Loucy (cell line): ENCODE measurements at regions not wholly inside any gene's neighbourhood (a gene's known extent, or its start where the extent isn't known, plus 50 kb on each side); places are given as distances from the start of the nearest gene placed in this dataset.

Experiments used
- H2AFZ ChIP-seq: fragments of 200-600 bp; sonication (generic); 2 replicates; pipeline ENCODE4 v1.6.0; 2016; ENCODE audit warnings: antibody characterized with exemption, mild to moderate bottlenecking, low read length, moderate library complexity
- H3F3A ChIP-seq: fragments of 200-600 bp; 2 replicates; pipeline ENCODE4 v1.6.0; 2016; ENCODE audit warnings: antibody characterized with exemption, low read depth, mild to moderate bottlenecking
- H3K27me3 ChIP-seq: fragments of 200-600 bp; sonication (generic); 2 replicates; pipeline ENCODE4 v1.6.1; 2014; ENCODE audit warnings: low read length, mild to moderate bottlenecking; ENCODE audit not compliant: insufficient read depth, poor library complexity, severe bottlenecking
- H3K36me3 ChIP-seq: fragments of 200-600 bp; sonication (generic); 2 replicates; pipeline ENCODE4 v1.6.1; 2016; ENCODE audit warnings: low read length; ENCODE audit not compliant: insufficient read depth
- H3K4me1 ChIP-seq: fragments of 200-600 bp; sonication (generic); 2 replicates; pipeline ENCODE4 v1.5.1; 2014; ENCODE audit warnings: low read length, mild to moderate bottlenecking; ENCODE audit not compliant: insufficient read depth, poor library complexity, severe bottlenecking
- H3K4me2 ChIP-seq: fragments of 200-600 bp; sonication (generic); 2 replicates; pipeline ENCODE4 v1.6.0; 2014; ENCODE audit warnings: antibody characterized with exemption, low read length, low read depth, mild to moderate bottlenecking; ENCODE audit not compliant: poor library complexity, severe bottlenecking
- H3K4me3 ChIP-seq: fragments of 200-600 bp; sonication (generic); 2 replicates; pipeline ENCODE4 v1.5.1; 2014; ENCODE audit warnings: low read length, mild to moderate bottlenecking, mixed read lengths; ENCODE audit not compliant: poor library complexity, severe bottlenecking
- H3K79me2 ChIP-seq: fragments of 200-600 bp; sonication (generic); 2 replicates; pipeline ENCODE4 v1.6.1; 2014; ENCODE audit warnings: low read length; ENCODE audit not compliant: insufficient read depth
- H3K9ac ChIP-seq: fragments of 200-600 bp; sonication (generic); 2 replicates; pipeline ENCODE4 v1.6.0; 2014; ENCODE audit warnings: mild to moderate bottlenecking, low read depth, low read length, moderate library complexity; ENCODE audit not compliant: poor library complexity, severe bottlenecking
- H3K9me2 ChIP-seq: fragments of 200-600 bp; sonication (generic); replicated peaks from 2 replicates; pipeline ENCODE4 v1.6.1; 2016; ENCODE audit warnings: low read depth, low read length, mixed read lengths
- H3K9me3 ChIP-seq: fragments of 200-600 bp; sonication (generic); 2 replicates; pipeline ENCODE4 v1.6.1; 2014; ENCODE audit warnings: mild to moderate bottlenecking, antibody characterized with exemption, low read length, low read depth; ENCODE audit not compliant: insufficient read depth
- H4K20me1 ChIP-seq: fragments of 200-600 bp; sonication (generic); 2 replicates; pipeline ENCODE4 v1.6.0; 2014; ENCODE audit warnings: antibody characterized with exemption, low read length, mild to moderate bottlenecking; ENCODE audit not compliant: insufficient read depth, poor library complexity, severe bottlenecking
- CTCF ChIP-seq: fragments of 200-600 bp; sonication (generic); conservative IDR thresholded peaks from 2 replicates; pipeline ENCODE4 v1.5.1; 2014; ENCODE audit warnings: mild to moderate bottlenecking, antibody characterized with exemption, low read length
- EZH2phosphoT487 ChIP-seq: fragments of 200-600 bp; IDR thresholded peaks from 2 replicates; pipeline ENCODE4 v1.6.1; 2018; ENCODE audit warnings: antibody characterized with exemption, mild to moderate bottlenecking, moderate library complexity, borderline replicate concordance

DNA sequence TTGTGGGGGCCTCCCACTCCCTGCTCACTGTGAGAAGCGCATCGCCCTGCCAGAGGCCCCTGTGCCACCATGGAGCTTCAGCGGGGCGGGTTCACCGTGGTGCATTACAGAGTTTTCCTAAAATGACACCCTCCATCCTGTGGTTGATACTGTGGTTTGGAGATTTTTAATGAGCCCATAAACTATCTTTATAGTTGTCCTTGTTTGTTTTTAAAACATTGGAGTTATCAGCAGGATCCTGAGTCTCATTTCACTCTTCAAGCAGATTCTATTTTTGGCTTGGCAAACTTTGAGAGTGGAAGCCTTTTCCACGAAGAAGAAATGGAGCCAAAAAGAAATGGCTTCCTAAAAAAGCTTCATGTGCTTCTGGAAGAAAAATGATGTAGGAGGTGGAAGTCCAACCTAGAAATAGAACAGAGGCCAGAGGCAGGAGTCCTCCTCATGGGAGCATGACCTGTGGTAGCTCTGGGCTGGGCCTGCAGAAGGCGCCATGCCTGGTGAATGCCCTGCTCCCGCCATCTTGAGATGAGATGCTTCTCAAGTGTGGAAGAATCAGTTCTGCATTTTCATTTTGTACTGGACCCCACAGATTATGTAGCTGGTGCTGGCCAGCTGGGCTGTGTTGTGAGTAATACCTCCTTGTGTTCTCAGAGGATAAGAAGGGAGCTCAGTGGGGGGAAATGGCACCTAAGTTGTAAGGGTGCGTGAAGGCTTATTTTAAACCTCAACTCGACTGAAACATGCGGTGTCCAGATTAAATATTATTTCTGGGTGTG, 79.0 kb upstream of the RAI14 start:
- Histone ChIP-seq H3K4me1 (peaks cover 17% of the 10 kb centered on the region), H3K4me2 (no peak overlapping the region), H3K9me2 (no peaks in the 10 kb centered on the region), H2AFZ (no peak overlapping the region), H4K20me1 (no peaks in the 10 kb centered on the region), H3F3A (no peaks in the 10 kb centered on the region), H3K9ac (no peak overlapping the region), H3K9me3 (no peaks in the 10 kb centered on the region), H3K36me3 (no peaks in the 10 kb centered on the region), H3K27me3 (no peaks in the 10 kb centered on the region), H3K79me2 (no peaks in the 10 kb centered on the region), H3K4me3 (no peak overlapping the region)
- no peak for TF ChIP-seq EZH2phosphoT487
- TF ChIP-seq CTCF, result no peak

DNA sequence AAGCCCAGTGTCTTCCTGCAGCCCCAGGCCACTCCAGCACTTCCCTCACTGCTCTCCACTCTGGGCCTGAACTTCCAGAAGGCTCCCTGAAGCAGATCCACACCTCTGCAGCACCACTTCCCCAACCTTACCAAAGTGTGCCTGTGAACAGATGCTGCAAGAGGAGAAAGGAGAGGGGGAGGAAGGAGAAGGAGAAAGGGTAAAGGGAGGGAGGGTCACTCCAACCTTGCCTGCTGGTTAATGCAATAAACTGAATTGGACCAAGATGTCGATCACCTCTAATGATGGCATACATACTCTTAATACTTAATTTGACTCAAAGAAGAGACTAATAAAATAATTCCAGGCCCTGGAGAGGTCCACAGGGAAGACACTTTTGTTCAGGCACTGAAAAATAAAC, 77.2 kb upstream of the RAI14 start:
- Histone ChIP-seq H3K4me1 (peaks cover 30% of the 10 kb centered on the region), H3K9ac (no peak overlapping the region), H3K4me3 (no peak overlapping the region), H3K27me3 (no peaks in the 10 kb centered on the region), H3K79me2 (no peaks in the 10 kb centered on the region), H3K9me2 (no peaks in the 10 kb centered on the region), H3K4me2 (no peak overlapping the region), H3K9me3 (no peaks in the 10 kb centered on the region), H2AFZ (no peak overlapping the region), H3F3A (no peaks in the 10 kb centered on the region), H3K36me3 (no peaks in the 10 kb centered on the region), H4K20me1 (no peaks in the 10 kb centered on the region)
- TF ChIP-seq EZH2phosphoT487 (no peak), CTCF (no peak)

DNA sequence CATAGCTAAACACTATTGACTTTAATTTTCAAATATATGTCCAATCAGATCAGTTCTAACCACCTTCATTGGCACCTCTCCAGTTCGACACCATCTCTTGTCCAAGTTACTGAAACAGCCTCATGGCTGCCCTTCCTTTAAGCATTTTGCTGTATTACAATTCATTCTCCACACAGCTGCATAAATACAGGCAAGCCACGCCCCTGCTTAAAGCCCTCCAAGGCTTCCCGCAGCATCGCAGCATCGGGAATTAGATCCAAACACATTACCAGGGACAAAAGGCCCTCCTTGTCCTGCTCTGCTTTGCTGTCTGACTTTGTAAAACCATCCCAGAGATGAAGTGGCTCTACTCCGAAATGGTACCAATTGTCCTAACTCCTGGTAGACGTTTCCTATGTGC, 75.1 kb upstream of the RAI14 start:
- H2AFZ ChIP-seq, result no peak overlapping the region
- no peaks in the 10 kb centered on the region for H3K79me2 ChIP-seq
- peaks cover 29% of the 10 kb centered on the region for H3K4me1 ChIP-seq
- H3K4me2 ChIP-seq, result no peak overlapping the region
- H3K9me3 ChIP-seq, result no peaks in the 10 kb centered on the region
- no peak overlapping the region for H3K9ac ChIP-seq
- H3K9me2 ChIP-seq, result no peaks in the 10 kb centered on the region
- H3K36me3 ChIP-seq, result no peaks in the 10 kb centered on the region
- no peaks in the 10 kb centered on the region for H3F3A ChIP-seq
- TF ChIP-seq CTCF, result no peak
- no peak for TF ChIP-seq EZH2phosphoT487
- H3K27me3 ChIP-seq, result no peaks in the 10 kb centered on the region
- no peaks in the 10 kb centered on the region for H4K20me1 ChIP-seq
- no peak overlapping the region for H3K4me3 ChIP-seq
